Panc1 (cell line): ENCODE measurements at regions not wholly inside any gene's neighbourhood (a gene's known extent, or its start where the extent isn't known, plus 50 kb on each side); places are given as distances from the start of the nearest gene placed in this dataset.

Source experiments
- ATAC-seq: fragments of 200-7000 bp; cut with Tn5 transposase; 2 replicates; pipeline ENCODE4 v1.9.1; 2020; ENCODE audit warnings: mild to moderate bottlenecking, moderate library complexity
- BruUV-seq: library from RNA; stranded (reverse); fragments of 400-500 nt; replicated peaks from 2 replicates; lab custom pipeline; 2021; lab: Mats Ljungman, UMichigan
- CTCF ChIA-PET: fragments of 300-600 bp; sonication (Branson Sonifier 250); formaldehyde crosslinking; loops from one replicate; lab custom pipeline; 2022; ENCODE audit warnings: antibody characterized with exemption; lab: Charles Lee
- POLR2A ChIA-PET: fragments of 300-600 bp; sonication (Branson Sonifier 250); formaldehyde crosslinking; loops from one replicate; lab custom pipeline; 2022; ENCODE audit warnings: antibody characterized with exemption; lab: Charles Lee
- DNase-seq: peaks from one replicate; pipeline ENCODE4 v3.0.0-alpha.2; 2010; ENCODE audit warnings: low read depth, low spot score
- H3K27ac ChIP-seq: 2 replicates; pipeline ENCODE4 v1.5.1; 2011; ENCODE audit warnings: mild to moderate bottlenecking, low read length, inconsistent platforms
- H3K27me3 ChIP-seq: fragments of 200-500 bp; sonication (Bioruptor generic); 2 replicates; pipeline ENCODE4 v1.6.0; 2014; ENCODE audit warnings: low read length, inconsistent platforms; ENCODE audit not compliant: control insufficient read depth, insufficient read depth
- H3K36me3 ChIP-seq: fragments of 200-500 bp; sonication (Bioruptor generic); 2 replicates; pipeline ENCODE4 v1.5.1; 2014; ENCODE audit warnings: inconsistent platforms, mild to moderate bottlenecking, low read length, moderate library complexity; ENCODE audit not compliant: control insufficient read depth, insufficient read depth
- H3K4me1 ChIP-seq: 2 replicates; pipeline ENCODE4 v1.5.1; 2011; ENCODE audit warnings: inconsistent platforms, mild to moderate bottlenecking, low read length, moderate library complexity; ENCODE audit not compliant: control insufficient read depth, insufficient read depth
- H3K4me3 ChIP-seq, 2 experiments: 2 replicates each; pipeline ENCODE4 v1.5.1; 2011 to 2012; ENCODE audit warnings: low read depth in 2 of 2, low read length in 2 of 2, mild to moderate bottlenecking in 2 of 2, inconsistent platforms in 1 of 2, moderate library complexity in 1 of 2
- H3K9me3 ChIP-seq: fragments of 200-500 bp; sonication (Bioruptor generic); 2 replicates; pipeline ENCODE4 v1.5.1; 2014; ENCODE audit warnings: low read depth, mild to moderate bottlenecking, inconsistent platforms, low read length, moderate library complexity; ENCODE audit not compliant: control insufficient read depth, insufficient read depth
- CTCF ChIP-seq: fragments of 450-650 bp; IDR thresholded peaks from 2 replicates; pipeline ENCODE4 v1.5.1; 2017; ENCODE audit warnings: mild to moderate bottlenecking
- POLR2AphosphoS5 ChIP-seq: IDR thresholded peaks from 2 replicates; pipeline ENCODE4 v1.6.1; 2012; ENCODE audit warnings: mild to moderate bottlenecking, low read depth, low read length, moderate library complexity
- SIN3A ChIP-seq: IDR thresholded peaks from 2 replicates; pipeline ENCODE4 v1.6.1; 2012; ENCODE audit warnings: low read depth, mild to moderate bottlenecking, low read length, moderate library complexity, borderline replicate concordance; ENCODE audit not compliant: insufficient read depth
- TCF7L2 ChIP-seq: IDR thresholded peaks from 2 replicates; pipeline ENCODE4 v1.6.1; 2011; ENCODE audit warnings: mild to moderate bottlenecking, low read depth, low read length, inconsistent platforms
- in situ Hi-C: cut with HindIII; loops from 2 replicates; pipeline ENCODE4 v1.10.0; 2016; ENCODE audit warnings: low sequenced_read_pairs, low pct_unique_long_range_greater_than_20kb
- intact Hi-C: fragments of 100-400 bp; cut with micrococcal nuclease; formaldehyde crosslinking; loops from one replicate; pipeline ENCODE4 v1.10.0; 2022; ENCODE audit not compliant: unreplicated experiment
- TF ChIP-seq, protein P1 (sequence below), 2 experiments: IDR thresholded peaks; 2 replicates each; pipeline ENCODE4 v1.6.1; 2011 to 2012; ENCODE audit warnings: low read depth in 2 of 2, control low read depth in 1 of 2, low read length in 1 of 2, mild to moderate bottlenecking in 1 of 2, moderate library complexity in 1 of 2; ENCODE audit not compliant: insufficient read depth in 1 of 2

DNA sequence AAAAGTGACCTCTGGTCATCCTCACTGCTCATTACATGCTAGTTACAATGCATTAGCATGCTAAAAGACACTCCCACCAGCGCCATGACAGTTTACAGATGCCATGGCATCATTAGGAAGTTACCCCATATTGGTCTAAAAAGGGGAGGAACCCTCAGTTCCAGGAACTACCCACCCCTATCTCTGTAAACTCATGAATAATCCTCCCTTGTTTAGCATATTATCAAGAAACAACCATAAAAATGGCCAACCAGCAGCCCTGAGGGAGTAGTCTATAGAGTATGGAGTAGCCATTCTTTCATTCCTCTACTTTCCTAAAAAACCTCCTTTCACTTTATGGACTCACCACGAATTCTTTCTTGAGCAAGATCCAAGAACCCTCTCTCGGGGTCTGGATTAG is 89.4 kb downstream of the ATPSCKMT start:
- no peaks in the 10 kb centered on the region for H3K36me3 ChIP-seq
- in situ Hi-C loops (no loop called here), intact Hi-C loops (no loop called here)
- ChIA-PET CTCF (no interaction called here), POLR2A (no interaction called here)
- DNase-seq (no peak), ATAC-seq (no peak)
- H3K9me3 ChIP-seq, result no peaks in the 10 kb centered on the region
- no TSS peak for BruUV-seq
- H3K4me3 ChIP-seq, result no peak overlapping the region
- H3K27me3 ChIP-seq, result no peaks in the 10 kb centered on the region; the same call in 1 of the 2 replicates
- TF ChIP-seq POLR2AphosphoS5, result no peak
- TF ChIP-seq CTCF, result no peak
- TF ChIP-seq TCF7L2, result no peak
- no peak for TF ChIP-seq SIN3A
- TF ChIP-seq, protein P1, sequence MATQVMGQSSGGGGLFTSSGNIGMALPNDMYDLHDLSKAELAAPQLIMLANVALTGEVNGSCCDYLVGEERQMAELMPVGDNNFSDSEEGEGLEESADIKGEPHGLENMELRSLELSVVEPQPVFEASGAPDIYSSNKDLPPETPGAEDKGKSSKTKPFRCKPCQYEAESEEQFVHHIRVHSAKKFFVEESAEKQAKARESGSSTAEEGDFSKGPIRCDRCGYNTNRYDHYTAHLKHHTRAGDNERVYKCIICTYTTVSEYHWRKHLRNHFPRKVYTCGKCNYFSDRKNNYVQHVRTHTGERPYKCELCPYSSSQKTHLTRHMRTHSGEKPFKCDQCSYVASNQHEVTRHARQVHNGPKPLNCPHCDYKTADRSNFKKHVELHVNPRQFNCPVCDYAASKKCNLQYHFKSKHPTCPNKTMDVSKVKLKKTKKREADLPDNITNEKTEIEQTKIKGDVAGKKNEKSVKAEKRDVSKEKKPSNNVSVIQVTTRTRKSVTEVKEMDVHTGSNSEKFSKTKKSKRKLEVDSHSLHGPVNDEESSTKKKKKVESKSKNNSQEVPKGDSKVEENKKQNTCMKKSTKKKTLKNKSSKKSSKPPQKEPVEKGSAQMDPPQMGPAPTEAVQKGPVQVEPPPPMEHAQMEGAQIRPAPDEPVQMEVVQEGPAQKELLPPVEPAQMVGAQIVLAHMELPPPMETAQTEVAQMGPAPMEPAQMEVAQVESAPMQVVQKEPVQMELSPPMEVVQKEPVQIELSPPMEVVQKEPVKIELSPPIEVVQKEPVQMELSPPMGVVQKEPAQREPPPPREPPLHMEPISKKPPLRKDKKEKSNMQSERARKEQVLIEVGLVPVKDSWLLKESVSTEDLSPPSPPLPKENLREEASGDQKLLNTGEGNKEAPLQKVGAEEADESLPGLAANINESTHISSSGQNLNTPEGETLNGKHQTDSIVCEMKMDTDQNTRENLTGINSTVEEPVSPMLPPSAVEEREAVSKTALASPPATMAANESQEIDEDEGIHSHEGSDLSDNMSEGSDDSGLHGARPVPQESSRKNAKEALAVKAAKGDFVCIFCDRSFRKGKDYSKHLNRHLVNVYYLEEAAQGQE (IDR thresholded peaks at IDR 0.05; ENCODE audit: insufficient read depth in 1 of 2, low read depth in 2 of 2, low read length in 1 of 2), result no peak
- no peaks in the 10 kb centered on the region for H3K4me1 ChIP-seq
- no peak overlapping the region for H3K27ac ChIP-seq

DNA sequence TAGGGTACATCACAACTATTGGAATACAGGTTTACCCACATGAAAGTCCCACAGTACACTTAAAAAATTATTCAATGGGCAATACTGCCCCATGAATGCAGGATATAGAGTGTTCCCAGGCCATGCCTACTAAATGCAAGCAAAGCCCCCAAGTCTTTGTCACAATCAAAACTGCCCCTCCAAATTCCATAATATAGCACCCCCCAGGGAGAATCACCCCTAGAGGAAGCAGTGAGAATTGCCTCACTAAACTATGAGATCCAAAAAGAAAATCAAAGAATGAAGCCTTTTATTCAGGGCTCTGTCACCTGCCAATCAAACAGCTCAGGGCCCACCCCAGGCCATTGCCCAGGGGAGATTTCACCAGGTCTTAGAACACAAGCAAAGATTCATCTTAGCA is 90.8 kb downstream of the ATPSCKMT start:
- CTCF ChIA-PET, result no interaction called here
- Histone ChIP-seq H3K36me3 (no peaks in the 10 kb centered on the region), H3K9me3 (no peaks in the 10 kb centered on the region), H3K27ac (no peak overlapping the region), H3K4me3 (no peak overlapping the region), H3K27me3 (no peaks in the 10 kb centered on the region; the same call in 1 of the 2 replicates), H3K4me1 (no peaks in the 10 kb centered on the region)
- ATAC-seq, result no peak
- in situ Hi-C loops, result no loop called here
- intact Hi-C loops, result no loop called here
- TF ChIP-seq POLR2AphosphoS5 (no peak), CTCF (no peak), SIN3A (no peak), TCF7L2 (no peak)
- TF ChIP-seq, protein P1 (IDR thresholded peaks at IDR 0.05; ENCODE audit: insufficient read depth in 1 of 2, low read depth in 2 of 2, low read length in 1 of 2), result no peak
- no TSS peak for BruUV-seq
- no peak for DNase-seq
- POLR2A ChIA-PET, result no interaction called here
